Stimulated activated CD4-positive, alpha-beta T cell treated with anti-CD3 and anti-CD28 coated beads, Interleukin-1b, Interleukin-23, amount 100 ng/mL, for 1 hour (primary cell): ENCODE measurements at regions not wholly inside any gene's neighbourhood (a gene's known extent, or its start where the extent isn't known, plus 50 kb on each side); places are given as distances from the start of the nearest gene placed in this dataset.

Experiments used
- DNase-seq, 2 donors: peaks; one replicate each; pipeline ENCODE4 v3.0.0-alpha.2; 2020; ENCODE audit warnings: low read depth in 2 of 2

DNA sequence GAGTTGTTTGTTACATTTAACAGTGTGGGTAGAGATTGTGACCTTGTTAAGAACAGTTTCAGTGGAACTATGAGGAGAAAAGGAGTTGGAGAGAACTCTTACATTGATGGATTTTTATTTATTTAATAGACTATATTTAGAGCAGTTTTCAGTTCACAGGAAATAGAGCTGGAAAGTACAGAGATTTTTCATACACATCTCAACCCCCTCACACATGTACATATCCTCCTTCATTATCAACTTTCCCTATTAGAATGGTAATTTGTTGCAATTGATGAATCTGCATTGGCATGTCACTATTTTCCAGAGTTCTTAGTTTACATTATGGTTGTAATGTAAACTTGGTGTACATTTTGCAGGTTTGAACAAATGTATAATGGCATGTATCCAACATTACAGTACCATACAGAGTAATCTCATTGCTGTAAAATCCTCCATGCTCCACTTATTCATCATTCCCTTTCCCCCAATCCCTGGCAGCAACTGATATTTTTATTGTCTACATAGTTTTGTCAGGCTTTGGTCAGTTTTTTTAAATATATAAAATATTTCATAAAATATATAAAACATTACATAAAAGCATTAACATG, 756.6 kb upstream of the DPPA4 start:
- no peak for DNase-seq

GRCh38 chr3:110099711-110100110, 762.4 kb upstream of the DPPA4 start:
- DNase-seq, result no peak

DNA sequence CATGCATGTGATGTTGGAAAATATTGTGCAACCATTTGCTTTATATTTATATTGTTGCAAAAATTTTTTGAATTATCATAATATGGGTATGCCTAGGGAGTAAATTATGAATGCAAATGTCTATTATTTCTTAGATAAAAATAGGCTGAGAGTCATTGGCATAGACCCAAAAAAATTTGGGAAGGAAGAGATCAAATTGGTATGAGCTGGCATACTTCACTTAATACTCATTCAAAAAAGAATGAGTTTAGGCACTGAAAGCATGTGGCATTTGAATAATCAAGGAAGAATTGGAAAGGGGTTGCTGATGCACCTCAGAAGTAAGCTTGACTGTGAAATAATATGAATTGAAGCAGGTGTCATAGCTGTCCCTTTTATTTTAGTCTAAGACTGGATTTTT, 764.0 kb upstream of the DPPA4 start:
- DNase-seq, result no peak

DNA sequence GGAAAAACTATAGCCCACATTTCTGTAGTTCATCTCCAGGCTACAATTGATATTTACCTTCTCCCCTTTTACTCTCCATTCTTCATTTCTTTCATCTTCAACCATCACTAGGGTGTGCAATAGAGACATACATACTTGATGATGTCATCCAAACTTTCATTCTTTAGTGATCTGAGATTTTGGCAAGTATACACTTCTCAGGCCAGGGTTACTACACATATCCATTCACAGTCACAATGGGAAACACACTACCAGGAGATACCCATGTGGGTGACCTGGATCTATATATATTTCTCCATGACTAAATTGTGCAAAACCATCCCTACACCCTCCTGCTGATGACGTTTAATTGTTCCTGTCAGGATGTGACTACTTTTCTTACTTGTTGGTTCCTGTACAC, 769.5 kb upstream of the DPPA4 start:
- DNase-seq, result no peak

- DNase-seq, result no peak
These were observed 786.6 kb upstream of the DPPA4 start for GRCh38 chr3:110123946-110124345.

- no peak for DNase-seq
These were observed 788.7 kb upstream of the DPPA4 start for GRCh38 chr3:110126065-110126464.

GRCh38 chr3:110133971-110134370, 796.6 kb upstream of the DPPA4 start:
- DNase-seq, result no peak

DNA sequence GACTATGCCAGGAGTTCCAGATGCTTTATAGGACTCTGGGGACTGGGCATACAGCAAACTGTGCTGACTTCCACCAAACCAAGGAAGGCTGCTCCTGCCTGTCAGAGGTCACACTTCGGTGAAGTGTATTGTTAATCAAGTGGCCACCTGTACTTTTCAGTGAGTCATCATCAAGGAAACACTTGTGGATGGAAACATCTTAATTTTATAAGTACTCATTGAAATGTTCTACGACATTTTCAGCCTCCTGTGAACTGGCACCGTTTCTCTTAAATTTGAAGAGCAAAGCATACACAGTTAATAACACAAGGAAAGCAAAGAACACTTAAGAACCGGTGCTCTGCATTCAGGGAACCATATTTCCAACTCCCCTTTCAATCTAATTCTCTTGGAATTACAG, 801.7 kb upstream of the DPPA4 start:
- no peak for DNase-seq

DNA sequence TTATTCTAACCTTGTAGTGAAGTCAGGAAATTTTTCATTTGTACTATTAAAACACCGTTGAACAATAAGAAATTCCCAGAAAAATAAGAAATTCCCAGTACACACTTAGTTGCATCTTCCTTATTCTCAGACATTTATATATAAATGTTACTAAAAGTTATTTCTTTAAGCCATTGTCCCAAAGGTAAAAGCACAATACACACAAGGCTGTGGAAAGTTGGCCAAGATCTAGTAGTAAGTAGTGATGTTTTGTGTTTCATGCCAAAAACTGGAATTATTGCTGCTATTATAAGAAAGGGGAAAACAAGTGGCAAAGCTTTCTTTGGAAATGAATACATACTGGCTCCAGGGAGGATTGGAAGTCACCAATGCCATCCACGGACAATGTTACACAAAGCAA, 802.5 kb upstream of the DPPA4 start:
- DNase-seq, result no peak

- no peak for DNase-seq
These were observed 812.4 kb upstream of the DPPA4 start for GRCh38 chr3:110149763-110150162.

DNA sequence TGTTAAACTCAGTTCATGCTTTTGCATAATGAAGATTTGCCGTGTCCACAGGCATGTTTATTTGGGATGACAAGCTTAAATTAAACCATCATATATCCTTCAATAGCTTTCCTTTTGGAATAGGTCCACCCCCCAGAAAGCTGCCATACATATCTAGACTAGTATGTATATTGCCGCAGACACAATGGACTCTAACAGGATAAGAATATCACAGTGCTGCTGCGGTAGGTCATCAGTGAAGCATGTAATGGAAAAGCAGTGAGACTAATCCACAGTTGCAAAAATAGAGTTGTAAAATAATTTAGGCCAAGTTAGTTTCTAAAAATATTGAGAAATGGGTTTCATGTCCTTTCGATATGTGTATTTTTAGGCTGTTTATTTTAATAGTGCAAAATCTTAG, 819.9 kb upstream of the DPPA4 start:
- no peak for DNase-seq

GRCh38 chr3:110164632-110165369, 827.5 kb upstream of the DPPA4 start:
- DNase-seq, result no peak

DNA sequence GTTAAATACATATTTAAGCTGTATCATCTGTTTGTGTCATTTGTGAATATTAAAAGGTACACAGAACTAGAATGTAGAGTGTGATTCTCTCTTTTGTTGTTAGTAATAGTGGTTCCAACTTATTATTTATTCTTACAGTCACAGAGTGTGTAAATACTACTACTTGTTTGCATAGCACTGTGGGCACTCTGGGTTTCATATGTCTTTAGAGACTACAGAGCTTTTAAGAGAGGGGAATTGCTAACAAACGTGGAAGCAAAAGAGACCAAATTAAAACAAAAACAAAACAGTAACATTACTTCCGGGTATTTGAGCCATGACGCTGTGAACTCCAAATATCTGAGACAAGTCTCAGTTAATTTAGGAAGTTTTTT, 828.0 kb upstream of the DPPA4 start:
- no peak for DNase-seq

- no peak for DNase-seq
These were observed 828.4 kb upstream of the DPPA4 start for GRCh38 chr3:110165753-110166152.

GRCh38 chr3:110166791-110167190, 829.4 kb upstream of the DPPA4 start:
- no peak for DNase-seq

- no peak for DNase-seq
These were observed 837.6 kb upstream of the DPPA4 start for GRCh38 chr3:110174908-110175307.

- DNase-seq, result no peak
These were observed 841.6 kb upstream of the DPPA4 start for GRCh38 chr3:110178965-110179364.

GRCh38 chr3:110180733-110181132, 843.4 kb upstream of the DPPA4 start:
- no peak for DNase-seq

- no peak for DNase-seq
These were observed 843.9 kb upstream of the DPPA4 start for GRCh38 chr3:110181226-110181625.

DNA sequence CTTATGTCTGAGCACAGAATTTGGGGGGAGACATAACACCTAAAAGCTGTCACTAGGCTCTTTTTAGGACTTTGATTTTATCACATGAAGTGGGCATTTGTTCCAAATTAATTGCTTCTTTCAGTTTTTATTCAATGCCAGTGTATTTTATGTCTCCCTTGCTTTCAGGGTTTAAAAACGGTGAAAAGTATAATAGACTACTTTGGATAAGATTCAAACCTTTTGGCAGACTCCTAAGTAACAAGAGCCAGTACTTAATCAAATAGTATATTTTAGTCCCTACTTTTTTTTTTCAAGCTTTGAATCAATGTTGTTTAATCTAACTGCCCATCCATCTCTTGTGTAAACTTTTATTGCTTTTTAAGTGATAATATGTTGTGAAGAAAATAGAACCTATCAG, 847.2 kb upstream of the DPPA4 start:
- no peak for DNase-seq

GRCh38 chr3:110193074-110193473, 855.7 kb upstream of the DPPA4 start:
- DNase-seq, result no peak

DNA sequence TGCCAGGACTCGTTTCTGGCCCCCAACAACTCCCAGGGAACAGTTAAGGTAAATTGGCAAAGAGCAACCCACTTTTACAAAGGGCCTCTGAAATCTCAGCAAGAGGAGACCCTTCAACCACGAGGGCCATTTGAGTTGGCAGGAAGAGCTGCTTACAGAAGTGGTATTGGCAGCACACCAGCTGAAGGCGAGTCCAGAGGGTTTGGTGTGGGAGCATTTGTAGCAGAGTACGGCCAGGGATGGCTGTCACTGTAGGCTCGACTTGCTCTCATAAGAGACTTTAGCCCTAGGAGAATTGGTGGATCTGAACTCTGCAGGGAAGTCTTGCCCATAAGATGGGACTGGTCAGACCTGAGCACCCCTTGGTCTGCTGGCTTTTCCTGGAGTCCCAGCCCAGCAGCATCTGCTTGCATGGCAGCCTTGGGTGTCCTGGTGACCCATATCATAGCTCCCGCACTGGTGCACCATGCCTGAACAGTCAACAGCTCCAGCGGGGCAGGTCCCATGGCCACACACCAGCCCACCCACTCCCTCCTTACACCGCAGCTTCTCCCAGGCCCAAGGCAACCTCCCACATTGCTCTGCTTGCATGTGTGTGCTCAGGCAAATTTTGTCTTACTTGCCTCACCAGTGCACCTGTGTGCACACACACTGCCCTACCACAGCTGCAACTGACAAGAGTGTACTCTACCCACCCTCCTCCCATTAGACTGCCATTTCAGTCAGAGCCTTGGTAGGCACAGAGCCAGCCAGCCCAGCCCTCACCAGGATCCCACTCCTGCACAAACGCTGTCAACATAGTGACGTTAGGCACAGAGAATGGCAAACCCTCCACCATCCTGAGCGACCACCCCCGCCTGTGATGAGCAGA, 861.6 kb upstream of the DPPA4 start:
- no peak for DNase-seq

GRCh38 chr3:110199588-110199943, 862.2 kb upstream of the DPPA4 start:
- no peak for DNase-seq
